Activated CD4-positive, alpha-beta T cell treated with anti-CD3 and anti-CD28 coated beads, Interleukin-2, amount 50 U/mL, for 48 hours (primary cell): ENCODE measurements at regions not wholly inside any gene's neighbourhood (a gene's known extent, or its start where the extent isn't known, plus 50 kb on each side); places are given as distances from the start of the nearest gene placed in this dataset.
A peak's percentile ranks its signal among the peaks of the same experiment; 100 is the strongest.

Experiments
- DNase-seq, 2 experiments: peaks; one replicate each; pipeline ENCODE4 v3.0.0-alpha.2; 2020

- no peak for DNase-seq
Measured at GRCh38 chr18:76113101-76113500, 381.9 kb downstream of the ZNF516 start.

GRCh38 chr18:76102626-76103025 lies 392.4 kb downstream of the ZNF516 start:
- no peak for DNase-seq

- DNase-seq = no peak
Measured at GRCh38 chr18:76102156-76102555, 392.9 kb downstream of the ZNF516 start.

- DNase-seq = no peak
Measured at GRCh38 chr18:76099931-76100457, 395.0 kb downstream of the ZNF516 start.

GRCh38 chr18:76098674-76099411 lies 396.2 kb downstream of the ZNF516 start:
- peak in 1 of 2 experiments; percentile 5 for DNase-seq

- no peak for DNase-seq
Measured at GRCh38 chr18:76081536-76081935, 413.5 kb downstream of the ZNF516 start.

- no peak for DNase-seq
Measured at GRCh38 chr18:76080430-76080829, 414.6 kb downstream of the ZNF516 start.

- no peak for DNase-seq
Measured at GRCh38 chr18:76075777-76076176, 419.3 kb downstream of the ZNF516 start.

GRCh38 chr18:76064998-76065397 lies 430.0 kb downstream of the ZNF516 start:
- no peak for DNase-seq

GRCh38 chr18:76058146-76058545 lies 436.9 kb downstream of the ZNF516 start:
- DNase-seq = no peak

GRCh38 chr18:76057386-76057785 lies 437.7 kb downstream of the ZNF516 start:
- DNase-seq = no peak

GRCh38 chr18:76056471-76057110 lies 438.5 kb downstream of the ZNF516 start:
- no peak for DNase-seq

- DNase-seq = no peak
Measured at GRCh38 chr18:76055578-76055977, 439.5 kb downstream of the ZNF516 start.

GRCh38 chr18:76055025-76055424 lies 440.0 kb downstream of the ZNF516 start:
- DNase-seq = no peak

GRCh38 chr18:76054156-76054555 lies 440.9 kb downstream of the ZNF516 start:
- DNase-seq = no peak

- DNase-seq = no peak
Measured at GRCh38 chr18:76053551-76053950, 441.5 kb downstream of the ZNF516 start.

GRCh38 chr18:76052227-76052595 lies 442.8 kb downstream of the ZNF516 start:
- DNase-seq = no peak

GRCh38 chr18:76051396-76052226 lies 443.4 kb downstream of the ZNF516 start:
- DNase-seq = no peak

- no peak for DNase-seq
Measured at GRCh38 chr18:76046221-76046620, 448.8 kb downstream of the ZNF516 start.

GRCh38 chr18:76042511-76042910 lies 452.5 kb downstream of the ZNF516 start:
- no peak for DNase-seq

GRCh38 chr18:76018210-76018609 lies 476.8 kb downstream of the ZNF516 start:
- DNase-seq = no peak

GRCh38 chr18:76013057-76013456 lies 482.0 kb downstream of the ZNF516 start:
- no peak for DNase-seq

GRCh38 chr18:76005632-76006208 lies 489.3 kb downstream of the ZNF516 start:
- DNase-seq = no peak
